HG02852 (cell line): ENCODE measurements at regions not wholly inside any gene's neighbourhood (a gene's known extent, or its start where the extent isn't known, plus 50 kb on each side); places are given as distances from the start of the nearest gene placed in this dataset.

ENCODE experiments used
- ATAC-seq: cut with Tn5 transposase; IDR thresholded peaks from one replicate; pipeline ENCODE4 v1.9.1; 2021; ENCODE audit warnings: mild to moderate bottlenecking, moderate library complexity; ENCODE audit not compliant: unreplicated experiment

DNA sequence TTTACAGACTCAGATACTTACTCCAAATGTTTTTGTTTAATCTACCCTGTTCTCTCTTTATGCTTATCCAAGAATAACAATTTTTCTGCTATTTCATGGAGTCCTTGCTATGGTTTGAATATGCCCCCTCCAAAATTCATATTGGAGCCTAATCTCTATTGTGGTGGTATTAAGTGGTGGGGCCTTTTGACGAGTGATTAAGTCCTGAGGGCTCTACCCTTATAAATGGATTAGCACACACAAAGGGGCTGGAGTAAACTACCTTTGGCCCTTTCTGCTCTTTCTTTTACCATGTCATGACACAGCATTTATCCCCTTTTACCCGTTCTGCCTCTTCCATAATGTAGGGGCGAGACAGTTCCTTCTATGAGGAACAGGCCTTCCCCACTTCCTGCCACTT lies 285.5 kb downstream of the GASK1B start:
- ATAC-seq = no peak

DNA sequence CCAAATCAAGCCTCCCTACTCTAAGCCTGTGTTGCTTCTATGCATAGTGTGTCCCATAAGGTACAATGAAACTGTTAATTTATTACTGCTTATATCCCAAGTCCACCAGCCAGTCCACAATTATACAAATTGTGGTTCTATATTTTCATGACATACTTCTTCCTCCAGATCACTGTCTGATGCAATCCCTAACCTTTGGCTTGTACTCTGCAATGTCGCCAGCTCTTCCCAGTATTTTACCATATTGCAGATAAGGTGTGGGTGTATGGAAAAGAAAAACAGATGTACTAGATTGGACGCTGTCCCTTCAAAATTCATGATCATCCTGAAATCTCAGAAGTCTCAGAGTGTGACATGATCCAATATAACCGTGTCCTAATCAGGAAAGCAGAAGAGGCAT lies 286.2 kb downstream of the GASK1B start:
- ATAC-seq = no peak

DNA sequence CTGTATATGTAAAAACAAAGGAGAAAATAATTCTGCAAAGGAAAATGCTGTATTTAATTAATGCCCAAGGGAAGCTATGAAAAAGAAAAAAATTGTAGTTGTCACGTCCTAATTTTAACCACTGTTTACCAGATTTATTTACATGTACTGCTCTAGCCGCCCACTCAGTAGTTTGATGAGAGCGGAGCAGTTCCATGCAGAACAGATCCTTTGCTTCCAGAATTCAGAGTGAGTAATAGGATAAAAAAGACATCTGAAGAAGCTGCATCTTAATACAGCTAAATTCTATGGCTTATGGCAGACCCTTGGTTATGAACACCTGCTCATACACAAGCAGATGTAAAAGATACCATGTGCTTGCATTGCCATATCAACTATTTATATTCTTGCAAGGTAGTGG lies 287.0 kb downstream of the GASK1B start:
- ATAC-seq = no peak

DNA sequence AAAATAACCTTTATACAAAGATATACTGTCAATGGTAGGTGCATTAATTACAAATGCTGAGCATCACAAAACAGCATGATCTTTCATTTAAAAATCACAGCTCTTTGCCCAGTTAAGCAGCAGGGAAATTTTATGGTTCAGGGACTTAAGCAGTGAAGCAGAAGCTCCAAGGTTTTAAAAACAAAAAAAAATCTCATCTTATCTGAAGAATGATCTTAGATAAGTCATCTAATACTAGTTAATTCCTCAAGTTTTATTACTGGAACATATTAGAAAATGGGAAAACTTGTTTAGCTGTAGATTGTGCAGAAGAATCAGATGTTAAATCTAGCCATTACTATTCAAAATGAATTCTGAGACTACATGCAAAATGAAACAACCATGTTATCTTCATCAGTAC lies 289.9 kb downstream of the GASK1B start:
- no peak for ATAC-seq

DNA sequence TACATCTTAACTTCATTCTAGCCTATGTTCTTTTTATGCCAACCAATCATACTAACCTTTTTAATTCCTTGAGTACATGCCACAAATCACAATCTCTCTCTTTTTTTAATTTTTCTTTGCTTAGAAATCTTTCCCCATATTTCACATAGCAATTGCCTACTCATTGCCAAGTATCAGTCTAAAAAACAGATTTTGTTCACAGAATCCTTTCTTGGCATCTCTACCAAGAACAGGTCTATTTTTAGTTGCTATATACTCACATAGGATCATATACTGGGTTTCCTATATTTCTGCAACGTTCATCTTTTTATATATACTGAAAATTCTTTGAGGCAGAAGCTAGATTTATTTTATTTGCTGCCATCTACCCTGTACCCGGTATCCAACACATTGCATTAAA lies 292.1 kb downstream of the GASK1B start:
- ATAC-seq = no peak

DNA sequence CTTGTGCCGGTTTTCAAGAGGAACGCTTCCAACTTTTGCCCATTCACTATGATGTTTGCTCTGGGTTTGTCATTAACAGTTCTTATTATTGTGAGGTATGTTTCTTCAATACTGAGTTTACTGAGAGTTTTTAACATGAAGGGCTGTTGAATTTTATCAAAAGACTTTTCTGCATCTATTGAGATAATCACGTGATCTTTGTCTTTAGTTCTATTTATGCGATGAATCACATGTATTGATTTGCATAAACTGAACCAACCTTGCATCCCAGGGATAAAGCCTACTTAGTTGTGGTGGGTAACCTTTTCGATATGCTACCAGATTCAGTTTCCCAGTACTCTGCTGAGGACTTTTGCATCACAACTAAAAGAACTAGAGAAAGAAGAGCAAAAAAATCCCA lies 318.0 kb downstream of the GASK1B start:
- ATAC-seq = no peak

DNA sequence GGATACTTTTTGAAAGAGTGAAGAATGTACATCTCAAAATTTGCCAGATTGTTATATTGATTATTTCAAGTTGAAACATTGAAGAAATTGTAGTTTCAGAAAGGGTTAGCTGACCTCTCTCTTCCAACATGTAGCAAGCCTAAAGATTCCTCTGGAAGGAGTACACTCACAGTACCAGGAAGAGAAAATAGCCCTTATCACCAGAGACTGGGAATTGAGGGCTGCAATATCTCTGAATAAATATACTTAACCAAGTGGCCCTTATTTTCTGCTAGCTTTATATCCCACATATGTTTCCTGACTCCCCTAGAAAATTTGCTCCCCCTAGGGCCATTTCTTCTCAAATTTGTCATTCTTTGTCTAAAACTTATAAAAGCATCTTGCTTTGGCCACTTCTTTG lies 332.2 kb downstream of the GASK1B start:
- no peak for ATAC-seq

DNA sequence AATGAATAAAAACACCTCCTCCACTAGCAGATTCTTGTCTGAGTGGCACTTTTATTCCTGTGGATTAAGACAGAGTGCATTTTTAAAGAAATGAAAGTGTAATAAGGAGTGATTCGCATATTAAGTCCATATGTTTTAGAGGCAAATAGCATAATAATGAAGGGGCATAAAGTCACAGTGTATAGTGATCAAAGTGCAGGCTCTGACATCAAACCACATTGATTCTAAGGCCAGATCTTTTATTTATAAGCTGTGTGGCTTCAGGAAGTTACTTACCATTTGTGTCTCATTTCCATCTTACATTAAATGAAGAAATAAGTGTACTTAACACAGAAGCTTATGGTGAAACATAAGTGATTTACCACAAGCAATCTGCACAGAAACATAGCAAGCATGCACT lies 332.8 kb downstream of the GASK1B start:
- ATAC-seq = no peak

GRCh38 chr4:157838366-157838765 lies 334.5 kb downstream of the GASK1B start:
- ATAC-seq = no peak

GRCh38 chr4:157837071-157837703 lies 335.6 kb downstream of the GASK1B start:
- ATAC-seq = no peak

DNA sequence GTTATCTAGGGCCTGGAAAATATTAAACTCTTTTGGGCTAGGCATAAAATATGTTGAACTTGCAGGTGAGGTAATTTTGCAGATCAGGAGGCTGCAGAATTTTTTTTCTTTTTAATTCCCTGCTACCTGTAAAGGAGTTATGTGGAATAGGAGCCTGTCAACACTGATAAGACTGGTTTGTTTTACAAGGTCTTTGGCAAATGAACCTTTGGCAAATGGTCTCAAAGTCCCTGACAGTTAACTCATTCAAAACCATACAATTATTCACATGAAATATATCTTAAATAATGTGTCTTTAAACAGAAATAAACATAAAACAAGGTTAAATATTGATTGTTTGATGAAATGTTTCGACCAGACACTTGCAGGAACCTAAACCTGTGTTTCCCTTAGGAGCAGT lies 340.2 kb downstream of the GASK1B start:
- ATAC-seq = no peak

DNA sequence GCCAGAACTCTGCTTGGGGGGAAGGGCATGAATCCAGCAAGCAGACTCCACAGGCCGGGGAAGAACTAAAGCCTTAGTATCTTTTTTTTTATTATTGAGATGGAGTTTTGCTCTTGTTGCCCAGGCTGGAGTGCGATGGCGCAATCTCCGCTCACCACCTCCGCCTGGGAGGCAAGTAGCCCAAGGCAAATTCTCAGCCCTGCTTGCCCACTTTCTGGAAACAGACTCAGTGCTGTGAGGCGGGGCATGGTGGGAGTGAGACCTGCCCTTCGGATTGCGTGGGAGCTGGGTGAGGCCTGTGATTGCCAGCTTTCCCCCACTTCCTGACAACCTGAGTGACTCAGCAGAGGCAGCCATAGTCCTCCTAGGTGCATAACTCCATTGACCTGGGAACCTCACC lies 348.8 kb downstream of the GASK1B start:
- no peak for ATAC-seq

DNA sequence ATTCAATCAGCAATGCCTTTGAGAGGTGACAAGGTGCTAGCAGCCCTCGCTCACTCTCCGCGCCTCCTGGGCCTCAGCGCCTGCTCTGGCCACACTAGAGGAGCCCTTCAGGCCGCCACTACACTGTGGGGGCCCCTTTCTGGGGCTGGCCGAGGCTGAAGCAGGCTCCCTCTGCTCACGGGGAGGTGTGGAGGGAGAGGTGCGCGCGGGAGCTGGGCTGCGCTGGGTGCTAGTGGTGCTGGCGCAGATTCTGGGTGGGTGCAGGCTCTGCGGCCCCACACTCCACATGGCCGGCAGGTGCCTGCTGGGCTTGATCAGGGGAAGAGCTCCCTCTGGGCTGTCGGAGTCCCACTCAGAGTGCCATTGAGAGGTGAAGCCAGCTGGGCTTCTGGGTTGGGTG lies 351.0 kb downstream of the GASK1B start:
- ATAC-seq = no peak

- ATAC-seq = no peak
Observed at GRCh38 chr4:157819693-157820464, 352.9 kb downstream of the GASK1B start.

GRCh38 chr4:157818946-157819692 lies 353.7 kb downstream of the GASK1B start:
- ATAC-seq = no peak

DNA sequence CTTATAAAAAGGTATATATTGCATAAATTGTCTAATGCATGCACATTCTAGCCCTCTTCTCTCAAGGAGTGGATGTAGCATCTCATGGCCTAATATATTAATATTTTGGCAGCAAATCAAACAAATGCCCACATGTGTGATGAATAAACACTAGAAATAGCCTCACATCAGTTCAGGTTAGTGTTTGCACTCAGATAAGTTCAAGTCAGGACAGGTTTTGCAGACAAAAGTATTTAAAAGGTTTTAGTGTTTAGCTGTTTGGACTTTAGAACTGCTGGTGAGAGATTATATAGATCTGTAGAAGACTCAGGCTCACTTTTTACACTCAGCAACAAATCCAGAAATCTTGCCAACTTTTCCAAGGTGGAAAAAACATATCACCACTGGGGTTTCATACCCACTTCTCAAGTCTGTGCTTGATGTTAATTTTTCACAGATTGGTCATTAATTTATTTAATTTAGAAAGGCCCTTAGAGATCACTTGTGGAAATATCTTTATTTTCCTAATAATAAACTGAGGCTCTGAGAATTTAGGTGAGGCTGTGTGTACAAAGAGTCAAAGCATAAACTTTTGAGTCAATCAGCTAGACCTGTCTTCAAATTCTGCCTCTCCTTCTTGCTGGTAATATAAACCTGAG lies 362.6 kb downstream of the GASK1B start:
- ATAC-seq = no peak

GRCh38 chr4:157808796-157809383 lies 363.9 kb downstream of the GASK1B start:
- no peak for ATAC-seq

- ATAC-seq = no peak
Observed at GRCh38 chr4:157806184-157806583, 366.6 kb downstream of the GASK1B start.

DNA sequence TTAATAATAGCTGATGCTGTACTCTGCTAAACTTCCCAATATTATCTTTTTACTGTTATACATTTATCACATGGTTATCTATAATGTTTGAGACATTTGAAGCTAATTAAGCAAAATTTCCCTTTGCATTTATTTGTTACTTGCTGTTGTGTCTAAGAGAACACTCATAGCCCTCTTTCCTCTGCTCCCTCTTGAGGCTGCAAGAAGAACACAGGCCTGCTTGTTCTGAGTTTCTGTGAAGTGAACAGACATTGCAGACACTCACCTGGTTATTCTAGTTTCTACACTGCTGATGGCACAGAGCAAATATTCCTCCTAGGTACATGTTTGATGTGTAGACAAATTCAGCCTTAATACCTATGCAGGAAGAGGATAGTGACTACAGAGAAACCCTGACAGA lies 367.8 kb downstream of the GASK1B start:
- ATAC-seq = no peak

DNA sequence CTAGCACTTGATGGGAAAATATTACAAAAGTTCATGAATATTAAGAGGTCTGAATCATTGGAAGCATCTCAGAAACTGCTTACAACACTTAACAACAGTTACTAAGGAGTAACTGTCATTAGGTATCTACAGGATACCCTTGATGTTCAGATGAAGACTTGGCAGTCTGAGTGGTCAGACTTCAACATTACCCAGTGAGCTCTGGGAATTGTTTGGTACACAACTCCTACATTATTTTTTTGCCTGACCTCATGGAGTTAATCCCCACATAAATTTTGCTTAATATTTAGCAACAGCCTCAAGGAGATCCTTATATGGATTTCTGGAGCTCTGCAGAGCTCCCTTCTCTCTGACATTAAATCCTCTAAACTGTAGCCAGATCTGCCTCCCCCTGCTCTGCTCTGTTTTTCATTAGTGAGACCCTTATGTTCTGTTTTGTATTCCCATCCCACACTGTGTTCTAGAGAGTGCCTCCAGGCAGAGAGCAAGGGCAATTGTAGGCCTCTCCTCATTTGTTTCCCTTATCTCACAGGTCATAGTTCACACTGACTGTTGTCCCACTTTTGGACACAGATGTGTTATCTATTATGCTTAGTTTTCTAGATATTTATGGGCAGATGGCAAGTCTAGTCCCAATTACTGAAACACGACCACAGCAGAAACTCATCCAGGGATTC lies 368.8 kb downstream of the GASK1B start:
- ATAC-seq = no peak

DNA sequence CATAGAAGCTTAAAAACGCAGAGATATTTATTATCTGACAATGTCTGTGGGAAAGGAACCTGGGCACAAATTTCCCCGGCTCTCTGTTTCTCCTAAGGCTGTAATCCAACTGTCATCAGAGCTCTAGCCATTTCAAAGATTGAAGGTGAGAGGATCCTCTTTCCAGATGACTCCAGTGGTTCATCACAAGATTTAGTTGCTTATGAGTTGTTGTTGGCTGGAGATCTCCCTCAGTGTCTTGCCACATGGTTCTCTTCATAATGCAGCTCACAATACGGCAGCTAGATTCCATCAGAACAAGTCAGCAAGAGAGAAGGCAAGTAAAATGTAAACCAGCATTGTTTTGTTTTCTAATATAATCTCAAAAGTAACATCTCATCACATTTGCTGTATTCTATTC lies 369.4 kb downstream of the GASK1B start:
- ATAC-seq = no peak
